ENCODE measurements at regions not wholly inside any gene's neighbourhood (a gene's known extent, or its start where the extent isn't known, plus 50 kb on each side); places are given as distances from the start of the nearest gene placed in this dataset.

DNA sequence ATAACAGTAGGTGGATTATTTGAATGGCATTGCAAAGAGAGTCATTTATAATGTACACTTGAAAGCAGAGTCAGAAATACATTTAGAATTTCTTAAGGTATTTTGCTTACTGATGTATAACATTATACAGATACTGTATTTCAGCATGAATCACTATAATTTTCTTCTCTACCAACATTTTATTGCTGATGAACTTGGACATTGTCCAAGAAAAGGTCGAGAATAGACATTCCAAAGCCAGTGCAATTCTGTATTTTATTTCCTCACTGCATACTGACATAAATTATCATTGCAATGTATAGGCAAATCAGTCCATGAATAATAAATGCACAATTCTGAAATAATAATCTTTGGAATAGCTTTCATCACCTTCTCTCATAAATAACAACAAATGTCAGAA lies 1420.0 kb upstream of the EYS start:
- BruUV-seq (replicated peaks), result no TSS peak
- no peak overlapping the region for H3K27ac ChIP-seq (ENCODE audit: extremely low read depth, low read depth, low read length)
- no peaks in the 10 kb centered on the region for H3K9me3 ChIP-seq (replicated peaks; ENCODE audit: control insufficient read depth, insufficient read depth, low read depth, low read length)
- no peak overlapping the region for H3K4me2 ChIP-seq (ENCODE audit: insufficient read depth, low read length)
- no peak overlapping the region for H3K4me3 ChIP-seq
- no peaks in the 10 kb centered on the region for H3K4me1 ChIP-seq (replicated peaks in 1 of 2; ENCODE audit: control insufficient read depth in 2 of 2, insufficient read depth in 2 of 2, low read length in 2 of 2)
- intact Hi-C loops (cut with micrococcal nuclease) (no loop called here), in situ Hi-C loops (cut with MboI) (no loop called here)
- ATAC-seq, result no peak
- no peak for FAIRE-seq
- no peaks in the 10 kb centered on the region for H4K20me1 ChIP-seq (replicated peaks; ENCODE audit: control insufficient read depth, insufficient read depth, low read length)
- no peaks in the 10 kb centered on the region for H3K27me3 ChIP-seq (ENCODE audit: control insufficient read depth in 2 of 2, insufficient read depth in 2 of 2, low read length in 2 of 2)
- CTCF ChIA-PET (ENCODE audit: low intra/inter-chr PET ratio), result no interaction called here
- no peaks in the 10 kb centered on the region for H3K79me2 ChIP-seq (ENCODE audit: control insufficient read depth, insufficient read depth, low read length)
- H2AFZ ChIP-seq (ENCODE audit: low read depth, low read length), result no peak overlapping the region
- no peaks in the 10 kb centered on the region for H3K36me3 ChIP-seq (ENCODE audit: control insufficient read depth, insufficient read depth, low read length)
- no peak overlapping the region for H3K9ac ChIP-seq (ENCODE audit: insufficient read depth in 1 of 2, low read depth in 2 of 2, low read length in 2 of 2)
- DNase-seq (ENCODE audit: extremely low read depth in 1 of 4, low spot score in 3 of 4), result no peak
- no peaks in the 10 kb centered on the region for H3K9me1 ChIP-seq (ENCODE audit: control insufficient read depth, insufficient read depth, low read length)
- no peak for TF ChIP-seq POU5F1 (IDR thresholded peaks at IDR 0.05; ENCODE audit: borderline replicate concordance, low read depth, low read length, partially characterized antibody)
- no peak for TF ChIP-seq ZNF76 (CRISPR knock-in tag; IDR thresholded peaks at IDR 0.05; ENCODE audit: borderline replicate concordance)
- WGBS (ENCODE audit: insufficient coverage, low coverage, missing lambda C conversion rate), result 5% methylated on average over 1 of the region's 1 CpG
- POLR2A ChIA-PET, result no interaction called here

- intact Hi-C loops (cut with micrococcal nuclease), result no loop called here
- Histone ChIP-seq H3K9ac (ENCODE audit: insufficient read depth in 1 of 2, low read depth in 2 of 2, low read length in 2 of 2) (no peak overlapping the region), H4K20me1 (replicated peaks; ENCODE audit: control insufficient read depth, insufficient read depth, low read length) (no peaks in the 10 kb centered on the region), H3K36me3 (ENCODE audit: control insufficient read depth, insufficient read depth, low read length) (no peaks in the 10 kb centered on the region), H3K27ac (ENCODE audit: extremely low read depth, low read depth, low read length) (no peak overlapping the region), H3K4me3 (no peak overlapping the region), H3K9me3 (replicated peaks; ENCODE audit: control insufficient read depth, insufficient read depth, low read depth, low read length) (no peaks in the 10 kb centered on the region), H3K9me1 (ENCODE audit: control insufficient read depth, insufficient read depth, low read length) (no peaks in the 10 kb centered on the region), H3K4me2 (ENCODE audit: insufficient read depth, low read length) (no peak overlapping the region), H3K27me3 (ENCODE audit: control insufficient read depth in 2 of 2, insufficient read depth in 2 of 2, low read length in 2 of 2) (no peaks in the 10 kb centered on the region), H2AFZ (ENCODE audit: low read depth, low read length) (no peak overlapping the region), H3K4me1 (replicated peaks in 1 of 2; ENCODE audit: control insufficient read depth in 2 of 2, insufficient read depth in 2 of 2, low read length in 2 of 2) (no peaks in the 10 kb centered on the region), H3K79me2 (ENCODE audit: control insufficient read depth, insufficient read depth, low read length) (no peaks in the 10 kb centered on the region)
- 12% methylated on average over 3 of the region's 3 CpGs for WGBS (ENCODE audit: insufficient coverage, low coverage, missing lambda C conversion rate)
- ChIA-PET CTCF (ENCODE audit: low intra/inter-chr PET ratio) (no interaction called here), POLR2A (no interaction called here)
- BruUV-seq (replicated peaks), result no TSS peak
- in situ Hi-C loops (cut with MboI), result no loop called here
- no peak for FAIRE-seq
- no peak for DNase-seq (ENCODE audit: extremely low read depth in 1 of 4, low spot score in 3 of 4)
- ATAC-seq, result no peak
- no peak for TF ChIP-seq MGA (IDR thresholded peaks at IDR 0.05)
- no peak for TF ChIP-seq HNRNPUL1 (IDR thresholded peaks at IDR 0.05; ENCODE audit: low read length)
Observed at GRCh38 chr6:67121115-67121514, 1414.1 kb upstream of the EYS start.

Measured in K562 (cell line).